GM10248 (cell line): ENCODE measurements at regions not wholly inside any gene's neighbourhood (a gene's known extent, or its start where the extent isn't known, plus 50 kb on each side); places are given as distances from the start of the nearest gene placed in this dataset.

Source experiments
- CTCF ChIA-PET: fragments of 300-600 bp; sonication (Branson Sonifier 250); formaldehyde crosslinking; extraction: SDS; loops from one replicate; lab custom pipeline; 2021; ENCODE audit warnings: antibody characterized with exemption; lab: Yijun Ruan, JAX
- POLR2A ChIA-PET: fragments of 350-650 bp; sonication (Branson Sonifier 250); formaldehyde crosslinking; extraction: SDS; loops from one replicate; lab custom pipeline; 2020; ENCODE audit warnings: antibody characterized with exemption; lab: Yijun Ruan, JAX
- DNase-seq: peaks from one replicate; pipeline ENCODE4 v3.0.0; 2012; ENCODE audit errors: extremely low spot score
- CTCF ChIP-seq: IDR thresholded peaks from 2 replicates; pipeline ENCODE4 v1.5.1; 2012; ENCODE audit warnings: mild to moderate bottlenecking, low read depth; ENCODE audit errors: extremely low read depth, missing control alignments, control extremely low read depth

- TF ChIP-seq CTCF, result no peak
- ChIA-PET POLR2A (no interaction called here), CTCF (interaction anchor here (1.0 to 3.6 kb wide), 2 partner anchors 11 to 1243 kb away, joined by 3 to 25 read pairs; no protein-coding TSS in a partner anchor)
- no peak for DNase-seq
Observed at GRCh38 chr2:35421485-35421884, 934.1 kb upstream of the CRIM1 start.

GRCh38 chr2:35417293-35417692 lies 938.3 kb upstream of the CRIM1 start:
- POLR2A ChIA-PET, result no interaction called here
- no peak for TF ChIP-seq CTCF
- CTCF ChIA-PET, result no interaction called here
- no peak for DNase-seq

GRCh38 chr2:35416391-35417140 lies 939.0 kb upstream of the CRIM1 start:
- ChIA-PET CTCF (interaction anchor here (1.2 to 1.3 kb wide), 2 partner anchors 12 to 56 kb away, joined by 3 to 4 read pairs; no protein-coding TSS in a partner anchor), POLR2A (no interaction called here)
- no peak for DNase-seq
- TF ChIP-seq CTCF, result no peak

- no peak for TF ChIP-seq CTCF
- no peak for DNase-seq
- ChIA-PET POLR2A (no interaction called here), CTCF (interaction anchor here (1.2 to 1.3 kb wide), 2 partner anchors 12 to 55 kb away, joined by 3 to 4 read pairs; no protein-coding TSS in a partner anchor)
Observed at GRCh38 chr2:35415942-35416341, 939.6 kb upstream of the CRIM1 start.

- no peak for DNase-seq
- POLR2A ChIA-PET, result no interaction called here
- no peak for TF ChIP-seq CTCF
- CTCF ChIA-PET, result interaction anchor here (1.2 kb wide), 1 partner anchor 11 kb away, joined by 4 read pairs; no protein-coding TSS in a partner anchor
Observed at GRCh38 chr2:35415282-35415681, 940.3 kb upstream of the CRIM1 start.

GRCh38 chr2:35410431-35411061 lies 945.0 kb upstream of the CRIM1 start:
- peak; percentile 35 for DNase-seq
- CTCF ChIA-PET, result interaction anchor here (0.6 to 2.5 kb wide), 20 partner anchors 9 to 1827 kb away, joined by 3 to 25 read pairs (median 4); no protein-coding TSS in a partner anchor
- POLR2A ChIA-PET, result no interaction called here
- TF ChIP-seq CTCF, result peak; percentile 88
